Activated CD4-positive, alpha-beta memory T cell treated with anti-CD3 and anti-CD28 coated beads for 36 hours (primary cell): ENCODE measurements at regions not wholly inside any gene's neighbourhood (a gene's known extent, or its start where the extent isn't known, plus 50 kb on each side); places are given as distances from the start of the nearest gene placed in this dataset.

Source experiments
- CTCF ChIA-PET: fragments of 350-600 bp; sonication (Branson Sonifier 250); formaldehyde crosslinking; loops from one replicate; lab custom pipeline; 2021; ENCODE audit warnings: antibody characterized with exemption, inconsistent platforms; lab: Charles Lee
- POLR2A ChIA-PET: fragments of 350-600 bp; sonication (Branson Sonifier 250); formaldehyde crosslinking; loops from one replicate; lab custom pipeline; 2021; ENCODE audit warnings: antibody characterized with exemption; lab: Charles Lee
- DNase-seq: peaks from one replicate; pipeline ENCODE4 v3.0.0-alpha.2; 2020
- H3K27ac Mint-ChIP-seq: one replicate; pipeline ENCODE4 v1.8.0; 2021; ENCODE audit warnings: mixed read lengths
- H3K27me3 Mint-ChIP-seq: one replicate; pipeline ENCODE4 v1.8.0; 2021; ENCODE audit warnings: mixed read lengths
- H3K36me3 Mint-ChIP-seq: one replicate; pipeline ENCODE4 v1.8.0; 2021; ENCODE audit warnings: mixed read lengths
- H3K4me1 Mint-ChIP-seq: one replicate; pipeline ENCODE4 v1.8.0; 2021; ENCODE audit warnings: low read depth, mixed read lengths
- H3K4me3 Mint-ChIP-seq: one replicate; pipeline ENCODE4 v1.8.0; 2021; ENCODE audit warnings: mild to moderate bottlenecking, mixed read lengths
- H3K9me3 Mint-ChIP-seq: one replicate; pipeline ENCODE4 v1.8.0; 2021; ENCODE audit warnings: mixed read lengths
- intact Hi-C: fragments of 100-400 bp; cut with micrococcal nuclease; formaldehyde crosslinking; loops from one replicate; pipeline ENCODE4 v1.15.1; 2023

- Mint-ChIP-seq H3K27me3 (no peaks in the 10 kb centered on the region), H3K27ac (no peak overlapping the region), H3K36me3 (no peaks in the 10 kb centered on the region), H3K9me3 (peaks cover 3% of the 10 kb centered on the region), H3K4me1 (no peaks in the 10 kb centered on the region), H3K4me3 (no peak overlapping the region)
- no peak for DNase-seq
- ChIA-PET POLR2A (no interaction called here), CTCF (no interaction called here)
- intact Hi-C loops = no loop called here
Observed at GRCh38 chr6:95071464-95071863, 505.9 kb upstream of the MANEA start.

- Mint-ChIP-seq H3K9me3 (no peaks in the 10 kb centered on the region), H3K27me3 (no peaks in the 10 kb centered on the region), H3K4me1 (no peaks in the 10 kb centered on the region), H3K4me3 (no peak overlapping the region), H3K27ac (no peak overlapping the region), H3K36me3 (no peaks in the 10 kb centered on the region)
- no peak for DNase-seq
- intact Hi-C loops = no loop called here
- ChIA-PET CTCF (no interaction called here), POLR2A (no interaction called here)
Observed at GRCh38 chr6:95078457-95078856, 498.9 kb upstream of the MANEA start.

GRCh38 chr6:95081231-95081630 is 496.1 kb upstream of the MANEA start:
- H3K27me3 Mint-ChIP-seq = no peaks in the 10 kb centered on the region
- ChIA-PET POLR2A (no interaction called here), CTCF (no interaction called here)
- H3K36me3 Mint-ChIP-seq = no peaks in the 10 kb centered on the region
- H3K4me3 Mint-ChIP-seq = no peak overlapping the region
- H3K4me1 Mint-ChIP-seq = no peaks in the 10 kb centered on the region
- intact Hi-C loops = no loop called here
- H3K27ac Mint-ChIP-seq = no peak overlapping the region
- no peak for DNase-seq
- H3K9me3 Mint-ChIP-seq = no peaks in the 10 kb centered on the region

GRCh38 chr6:95081949-95082348 is 495.4 kb upstream of the MANEA start:
- intact Hi-C loops = no loop called here
- ChIA-PET POLR2A (no interaction called here), CTCF (no interaction called here)
- H3K4me1 Mint-ChIP-seq = no peaks in the 10 kb centered on the region
- no peaks in the 10 kb centered on the region for H3K9me3 Mint-ChIP-seq
- H3K27me3 Mint-ChIP-seq = no peaks in the 10 kb centered on the region
- H3K4me3 Mint-ChIP-seq = no peak overlapping the region
- H3K36me3 Mint-ChIP-seq = no peaks in the 10 kb centered on the region
- no peak overlapping the region for H3K27ac Mint-ChIP-seq
- no peak for DNase-seq

- H3K4me1 Mint-ChIP-seq = no peaks in the 10 kb centered on the region
- intact Hi-C loops = no loop called here
- ChIA-PET CTCF (no interaction called here), POLR2A (no interaction called here)
- H3K4me3 Mint-ChIP-seq = no peak overlapping the region
- H3K36me3 Mint-ChIP-seq = no peaks in the 10 kb centered on the region
- DNase-seq = no peak
- H3K9me3 Mint-ChIP-seq = no peaks in the 10 kb centered on the region
- no peak overlapping the region for H3K27ac Mint-ChIP-seq
- H3K27me3 Mint-ChIP-seq = no peaks in the 10 kb centered on the region
Observed at GRCh38 chr6:95083506-95083905, 493.8 kb upstream of the MANEA start.

GRCh38 chr6:95084867-95085266 is 492.5 kb upstream of the MANEA start:
- intact Hi-C loops = no loop called here
- no peaks in the 10 kb centered on the region for H3K4me1 Mint-ChIP-seq
- no peak overlapping the region for H3K27ac Mint-ChIP-seq
- H3K4me3 Mint-ChIP-seq = no peak overlapping the region
- H3K27me3 Mint-ChIP-seq = no peaks in the 10 kb centered on the region
- ChIA-PET CTCF (interaction anchor here (0.6 kb wide), 1 partner anchor 1438 kb away, joined by 4 read pairs; no protein-coding TSS in a partner anchor), POLR2A (no interaction called here)
- no peaks in the 10 kb centered on the region for H3K36me3 Mint-ChIP-seq
- no peak for DNase-seq
- H3K9me3 Mint-ChIP-seq = no peaks in the 10 kb centered on the region

GRCh38 chr6:95087394-95088097 is 489.8 kb upstream of the MANEA start:
- intact Hi-C loops = no loop called here
- H3K27ac Mint-ChIP-seq = no peak overlapping the region
- H3K4me3 Mint-ChIP-seq = no peak overlapping the region
- ChIA-PET CTCF (no interaction called here), POLR2A (no interaction called here)
- H3K36me3 Mint-ChIP-seq = no peaks in the 10 kb centered on the region
- no peaks in the 10 kb centered on the region for H3K9me3 Mint-ChIP-seq
- no peaks in the 10 kb centered on the region for H3K4me1 Mint-ChIP-seq
- H3K27me3 Mint-ChIP-seq = no peaks in the 10 kb centered on the region
- DNase-seq = no peak

GRCh38 chr6:95091823-95092436 is 485.4 kb upstream of the MANEA start:
- no peaks in the 10 kb centered on the region for H3K9me3 Mint-ChIP-seq
- POLR2A ChIA-PET = no interaction called here
- no peaks in the 10 kb centered on the region for H3K36me3 Mint-ChIP-seq
- H3K27me3 Mint-ChIP-seq = no peaks in the 10 kb centered on the region
- CTCF ChIA-PET = interaction anchor here (0.8 kb wide), 1 partner anchor 52 kb away, joined by 3 read pairs; no protein-coding TSS in a partner anchor
- intact Hi-C loops = no loop called here
- no peak overlapping the region for H3K4me3 Mint-ChIP-seq
- H3K4me1 Mint-ChIP-seq = no peaks in the 10 kb centered on the region
- DNase-seq = no peak
- no peak overlapping the region for H3K27ac Mint-ChIP-seq

GRCh38 chr6:95093154-95093553 is 484.2 kb upstream of the MANEA start:
- H3K27me3 Mint-ChIP-seq = no peaks in the 10 kb centered on the region
- POLR2A ChIA-PET = no interaction called here
- no peaks in the 10 kb centered on the region for H3K4me1 Mint-ChIP-seq
- H3K36me3 Mint-ChIP-seq = no peaks in the 10 kb centered on the region
- no peak overlapping the region for H3K4me3 Mint-ChIP-seq
- CTCF ChIA-PET = no interaction called here
- no peak for DNase-seq
- no peaks in the 10 kb centered on the region for H3K9me3 Mint-ChIP-seq
- no peak overlapping the region for H3K27ac Mint-ChIP-seq
- intact Hi-C loops = no loop called here

- POLR2A ChIA-PET = no interaction called here
- Mint-ChIP-seq H3K27ac (no peak overlapping the region), H3K36me3 (no peaks in the 10 kb centered on the region), H3K4me1 (no peaks in the 10 kb centered on the region), H3K4me3 (no peak overlapping the region), H3K9me3 (no peaks in the 10 kb centered on the region), H3K27me3 (no peaks in the 10 kb centered on the region)
- intact Hi-C loops = no loop called here
- DNase-seq = no peak
- CTCF ChIA-PET = no interaction called here
Observed at GRCh38 chr6:95094751-95095663, 482.3 kb upstream of the MANEA start.

- DNase-seq = no peak
- H3K4me1 Mint-ChIP-seq = no peaks in the 10 kb centered on the region
- H3K4me3 Mint-ChIP-seq = no peak overlapping the region
- no peaks in the 10 kb centered on the region for H3K27me3 Mint-ChIP-seq
- ChIA-PET POLR2A (no interaction called here), CTCF (no interaction called here)
- intact Hi-C loops = no loop called here
- no peaks in the 10 kb centered on the region for H3K36me3 Mint-ChIP-seq
- H3K27ac Mint-ChIP-seq = no peak overlapping the region
- H3K9me3 Mint-ChIP-seq = no peaks in the 10 kb centered on the region
Observed at GRCh38 chr6:95095855-95096254, 481.5 kb upstream of the MANEA start.

- Mint-ChIP-seq H3K27ac (no peak overlapping the region), H3K27me3 (no peaks in the 10 kb centered on the region), H3K4me3 (no peak overlapping the region), H3K9me3 (no peaks in the 10 kb centered on the region), H3K36me3 (no peaks in the 10 kb centered on the region), H3K4me1 (no peaks in the 10 kb centered on the region)
- CTCF ChIA-PET = no interaction called here
- intact Hi-C loops = no loop called here
- POLR2A ChIA-PET = no interaction called here
- no peak for DNase-seq
Observed at GRCh38 chr6:95099410-95099809, 477.9 kb upstream of the MANEA start.
